Lower leg skin (tissue), 3 donors: ENCODE measurements at regions not wholly inside any gene's neighbourhood (a gene's known extent, or its start where the extent isn't known, plus 50 kb on each side); places are given as distances from the start of the nearest gene placed in this dataset.

Experiments
- POLR2A ChIP-seq, 2 donors: fragments of 450-650 bp; IDR thresholded peaks; one replicate each; pipeline ENCODE4 v1.6.1; 2016 to 2017; ENCODE audit warnings: antibody characterized with exemption in 2 of 2, mild to moderate bottlenecking in 1 of 2, moderate library complexity in 1 of 2
- TF ChIP-seq, protein P1 (sequence below), 3 donors: fragments of 450-650 bp; IDR thresholded peaks; one replicate each; pipeline ENCODE4 v1.5.1; 2016; ENCODE audit warnings: antibody characterized with exemption in 3 of 3, mild to moderate bottlenecking in 3 of 3, moderate library complexity in 2 of 3

GRCh38 chr6:3986241-3986640, 92.7 kb downstream of the FAM217A start:
- TF ChIP-seq, protein P1, sequence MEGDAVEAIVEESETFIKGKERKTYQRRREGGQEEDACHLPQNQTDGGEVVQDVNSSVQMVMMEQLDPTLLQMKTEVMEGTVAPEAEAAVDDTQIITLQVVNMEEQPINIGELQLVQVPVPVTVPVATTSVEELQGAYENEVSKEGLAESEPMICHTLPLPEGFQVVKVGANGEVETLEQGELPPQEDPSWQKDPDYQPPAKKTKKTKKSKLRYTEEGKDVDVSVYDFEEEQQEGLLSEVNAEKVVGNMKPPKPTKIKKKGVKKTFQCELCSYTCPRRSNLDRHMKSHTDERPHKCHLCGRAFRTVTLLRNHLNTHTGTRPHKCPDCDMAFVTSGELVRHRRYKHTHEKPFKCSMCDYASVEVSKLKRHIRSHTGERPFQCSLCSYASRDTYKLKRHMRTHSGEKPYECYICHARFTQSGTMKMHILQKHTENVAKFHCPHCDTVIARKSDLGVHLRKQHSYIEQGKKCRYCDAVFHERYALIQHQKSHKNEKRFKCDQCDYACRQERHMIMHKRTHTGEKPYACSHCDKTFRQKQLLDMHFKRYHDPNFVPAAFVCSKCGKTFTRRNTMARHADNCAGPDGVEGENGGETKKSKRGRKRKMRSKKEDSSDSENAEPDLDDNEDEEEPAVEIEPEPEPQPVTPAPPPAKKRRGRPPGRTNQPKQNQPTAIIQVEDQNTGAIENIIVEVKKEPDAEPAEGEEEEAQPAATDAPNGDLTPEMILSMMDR (IDR thresholded peaks at IDR 0.05), result no peak
- TF ChIP-seq POLR2A (IDR thresholded peaks at IDR 0.05), result no peak
